ENCODE measurements at regions not wholly inside any gene's neighbourhood (a gene's known extent, or its start where the extent isn't known, plus 50 kb on each side); places are given as distances from the start of the nearest gene placed in this dataset.
A peak's percentile ranks its signal among the peaks of the same experiment; 100 is the strongest.

DNA sequence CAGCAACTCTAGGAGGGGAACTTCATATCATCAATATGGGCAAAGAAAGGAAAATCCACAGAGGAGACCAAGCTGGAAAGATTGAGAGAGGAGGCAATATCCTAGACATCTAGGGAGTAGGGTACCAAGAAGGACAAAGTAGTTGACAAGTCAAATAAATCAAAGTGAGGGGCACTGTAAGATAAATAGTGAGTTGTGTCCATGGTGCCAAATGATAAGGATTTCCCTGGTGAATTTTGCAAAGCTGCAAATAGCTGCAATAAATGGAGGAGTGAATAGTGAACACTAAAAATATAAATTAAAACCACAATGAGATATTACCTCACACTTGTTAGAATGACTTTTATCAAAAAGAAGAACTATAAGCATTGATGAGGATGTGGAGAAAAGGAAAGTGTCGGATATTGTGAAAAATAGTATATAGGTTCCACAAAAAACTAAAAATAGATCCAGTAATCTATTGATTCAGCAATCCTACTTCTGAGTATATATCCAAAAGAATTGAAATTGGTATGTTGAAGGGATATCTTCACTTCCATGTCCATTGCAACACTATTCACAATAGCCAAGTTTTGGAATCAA, 258.2 kb upstream of the FN1 start:
- WGBS (ENCODE audit: insufficient coverage, low coverage, missing lambda C conversion rate), result 78% methylated on average over 1 of the region's 1 CpG
- ChIA-PET CTCF (ENCODE audit: low intra/inter-chr PET ratio) (no interaction called here), POLR2A (no interaction called here)
- Histone ChIP-seq H3K36me3 (ENCODE audit: control insufficient read depth, insufficient read depth, low read length) (no peaks in the 10 kb centered on the region), H3K4me1 (replicated peaks in 1 of 2; ENCODE audit: control insufficient read depth in 2 of 2, insufficient read depth in 2 of 2, low read length in 2 of 2) (no peaks in the 10 kb centered on the region; a peak in 1 of 5 replicates), H3K4me2 (ENCODE audit: insufficient read depth, low read length) (no peak overlapping the region), H2AFZ (ENCODE audit: low read depth, low read length) (no peak overlapping the region), H3K9me3 (replicated peaks; ENCODE audit: control insufficient read depth, insufficient read depth, low read depth, low read length) (no peaks in the 10 kb centered on the region), H3K27me3 (ENCODE audit: control insufficient read depth in 2 of 2, insufficient read depth in 2 of 2, low read length in 2 of 2) (no peaks in the 10 kb centered on the region), H3K79me2 (ENCODE audit: control insufficient read depth, insufficient read depth, low read length) (no peaks in the 10 kb centered on the region), H3K9ac (ENCODE audit: insufficient read depth in 1 of 2, low read depth in 2 of 2, low read length in 2 of 2) (no peak overlapping the region), H3K9me1 (ENCODE audit: control insufficient read depth, insufficient read depth, low read length) (no peaks in the 10 kb centered on the region), H4K20me1 (replicated peaks; ENCODE audit: control insufficient read depth, insufficient read depth, low read length) (no peaks in the 10 kb centered on the region), H3K4me3 (no peak overlapping the region), H3K27ac (ENCODE audit: extremely low read depth, low read depth, low read length) (no peak overlapping the region)
- DNase-seq (ENCODE audit: extremely low read depth in 1 of 4, low spot score in 3 of 4) (no peak), FAIRE-seq (no peak), ATAC-seq (no peak)
- in situ Hi-C loops (cut with MboI) (no loop called here), intact Hi-C loops (cut with micrococcal nuclease) (no loop called here)
- no TSS peak for BruUV-seq (replicated peaks)
- no peak for TF ChIP-seq HDAC3 (IDR thresholded peaks at IDR 0.05; ENCODE audit: borderline replicate concordance, partially characterized antibody)
- TF ChIP-seq ERF (CRISPR knock-in tag; IDR thresholded peaks at IDR 0.05), result no peak
- TF ChIP-seq PHF21A (IDR thresholded peaks at IDR 0.05; ENCODE audit: borderline replicate concordance, low read depth), result no peak
- no peak for TF ChIP-seq GTF2F1 (IDR thresholded peaks at IDR 0.05; ENCODE audit: low read depth, low read length)
- TF ChIP-seq PTRF (tag; IDR thresholded peaks at IDR 0.05), result no peak
- TF ChIP-seq, protein P1, sequence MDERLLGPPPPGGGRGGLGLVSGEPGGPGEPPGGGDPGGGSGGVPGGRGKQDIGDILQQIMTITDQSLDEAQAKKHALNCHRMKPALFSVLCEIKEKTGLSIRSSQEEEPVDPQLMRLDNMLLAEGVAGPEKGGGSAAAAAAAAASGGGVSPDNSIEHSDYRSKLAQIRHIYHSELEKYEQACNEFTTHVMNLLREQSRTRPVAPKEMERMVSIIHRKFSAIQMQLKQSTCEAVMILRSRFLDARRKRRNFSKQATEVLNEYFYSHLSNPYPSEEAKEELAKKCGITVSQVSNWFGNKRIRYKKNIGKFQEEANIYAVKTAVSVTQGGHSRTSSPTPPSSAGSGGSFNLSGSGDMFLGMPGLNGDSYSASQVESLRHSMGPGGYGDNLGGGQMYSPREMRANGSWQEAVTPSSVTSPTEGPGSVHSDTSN (CRISPR knock-in tag; IDR thresholded peaks at IDR 0.05; ENCODE audit: low read depth), result no peak
- TF ChIP-seq, protein P1 (tag; conservative IDR thresholded peaks at IDR 0.05; ENCODE audit: low read depth), result peak; percentile 83
- no peak for TF ChIP-seq HCFC1 (IDR thresholded peaks at IDR 0.05; ENCODE audit: low read depth, low read length)
- no peak for TF ChIP-seq BCL6 (CRISPR knock-in tag; IDR thresholded peaks at IDR 0.05)
- TF ChIP-seq ZNF696 (CRISPR knock-in tag; conservative IDR thresholded peaks at IDR 0.05), result no peak
- TF ChIP-seq ZC3H11A (IDR thresholded peaks at IDR 0.05; ENCODE audit: low read depth, low read length), result no peak
- peak; percentile 36; the same call in 1 of the 2 replicates for TF ChIP-seq ARID1B (IDR thresholded peaks at IDR 0.05)
- TF ChIP-seq YBX1 (IDR thresholded peaks at IDR 0.05), result no peak
- TF ChIP-seq MEIS2 (IDR thresholded peaks at IDR 0.05; ENCODE audit: partially characterized antibody), result peak; percentile 86
- TF ChIP-seq, protein P2, sequence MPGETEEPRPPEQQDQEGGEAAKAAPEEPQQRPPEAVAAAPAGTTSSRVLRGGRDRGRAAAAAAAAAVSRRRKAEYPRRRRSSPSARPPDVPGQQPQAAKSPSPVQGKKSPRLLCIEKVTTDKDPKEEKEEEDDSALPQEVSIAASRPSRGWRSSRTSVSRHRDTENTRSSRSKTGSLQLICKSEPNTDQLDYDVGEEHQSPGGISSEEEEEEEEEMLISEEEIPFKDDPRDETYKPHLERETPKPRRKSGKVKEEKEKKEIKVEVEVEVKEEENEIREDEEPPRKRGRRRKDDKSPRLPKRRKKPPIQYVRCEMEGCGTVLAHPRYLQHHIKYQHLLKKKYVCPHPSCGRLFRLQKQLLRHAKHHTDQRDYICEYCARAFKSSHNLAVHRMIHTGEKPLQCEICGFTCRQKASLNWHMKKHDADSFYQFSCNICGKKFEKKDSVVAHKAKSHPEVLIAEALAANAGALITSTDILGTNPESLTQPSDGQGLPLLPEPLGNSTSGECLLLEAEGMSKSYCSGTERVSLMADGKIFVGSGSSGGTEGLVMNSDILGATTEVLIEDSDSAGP (CRISPR knock-in tag; IDR thresholded peaks at IDR 0.05), result no peak
- TF ChIP-seq PPARD (CRISPR knock-in tag; IDR thresholded peaks at IDR 0.05), result no peak
- TF ChIP-seq CBFA2T3 (IDR thresholded peaks at IDR 0.05), result peak; percentile 46
- TF ChIP-seq, protein P3, sequence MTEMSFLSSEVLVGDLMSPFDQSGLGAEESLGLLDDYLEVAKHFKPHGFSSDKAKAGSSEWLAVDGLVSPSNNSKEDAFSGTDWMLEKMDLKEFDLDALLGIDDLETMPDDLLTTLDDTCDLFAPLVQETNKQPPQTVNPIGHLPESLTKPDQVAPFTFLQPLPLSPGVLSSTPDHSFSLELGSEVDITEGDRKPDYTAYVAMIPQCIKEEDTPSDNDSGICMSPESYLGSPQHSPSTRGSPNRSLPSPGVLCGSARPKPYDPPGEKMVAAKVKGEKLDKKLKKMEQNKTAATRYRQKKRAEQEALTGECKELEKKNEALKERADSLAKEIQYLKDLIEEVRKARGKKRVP (CRISPR knock-in tag; IDR thresholded peaks at IDR 0.05), result no peak
- TF ChIP-seq, protein P4, sequence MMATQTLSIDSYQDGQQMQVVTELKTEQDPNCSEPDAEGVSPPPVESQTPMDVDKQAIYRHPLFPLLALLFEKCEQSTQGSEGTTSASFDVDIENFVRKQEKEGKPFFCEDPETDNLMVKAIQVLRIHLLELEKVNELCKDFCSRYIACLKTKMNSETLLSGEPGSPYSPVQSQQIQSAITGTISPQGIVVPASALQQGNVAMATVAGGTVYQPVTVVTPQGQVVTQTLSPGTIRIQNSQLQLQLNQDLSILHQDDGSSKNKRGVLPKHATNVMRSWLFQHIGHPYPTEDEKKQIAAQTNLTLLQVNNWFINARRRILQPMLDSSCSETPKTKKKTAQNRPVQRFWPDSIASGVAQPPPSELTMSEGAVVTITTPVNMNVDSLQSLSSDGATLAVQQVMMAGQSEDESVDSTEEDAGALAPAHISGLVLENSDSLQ (IDR thresholded peaks at IDR 0.05), result peak; percentile 38; the same call in 1 of the 2 replicates
- no peak for TF ChIP-seq TBP (optimal IDR thresholded peaks at IDR 0.05; ENCODE audit: low read depth, low read length)
